Aorta (tissue), 5 donors: ENCODE measurements at regions not wholly inside any gene's neighbourhood (a gene's known extent, or its start where the extent isn't known, plus 50 kb on each side); places are given as distances from the start of the nearest gene placed in this dataset.
A peak's percentile ranks its signal among the peaks of the same experiment; 100 is the strongest.
"Not testable (repeated sequence)": the region's sequence is repeated elsewhere in the genome, so short reads cannot be mapped to it uniquely, and the experiment has no call there.

ENCODE experiments used
- ATAC-seq: fragments of 200-7000 bp; cut with Tn5 transposase; one replicate; pipeline ENCODE4 v1.9.1; 2022; ENCODE audit warnings: moderate library complexity; ENCODE audit not compliant: low FRiP score
- DNase-seq, 2 donors: peaks; one replicate each; pipeline ENCODE4 v3.0.0-alpha.2; 2020
- H3K27ac ChIP-seq, 2 donors: one replicate each; pipeline ENCODE4 v1.5.1; 2013; ENCODE audit warnings: low read length in 2 of 2, mild to moderate bottlenecking in 2 of 2, moderate library complexity in 2 of 2, control low read depth in 1 of 2, inconsistent platforms in 1 of 2, low read depth in 1 of 2
- H3K27me3 ChIP-seq, 2 donors: one replicate each; pipeline ENCODE4 v1.6.1; 2013; ENCODE audit warnings: control low read depth in 1 of 2, low read length in 1 of 2, mild to moderate bottlenecking in 1 of 2, moderate library complexity in 1 of 2; ENCODE audit not compliant: insufficient read depth in 2 of 2, control insufficient read depth in 1 of 2
- H3K36me3 ChIP-seq, 2 donors: one replicate each; pipeline ENCODE4 v1.6.1; 2013; ENCODE audit warnings: control low read depth in 1 of 2, low read length in 1 of 2, mild to moderate bottlenecking in 1 of 2; ENCODE audit not compliant: insufficient read depth in 2 of 2, control insufficient read depth in 1 of 2
- H3K4me1 ChIP-seq, 2 donors: one replicate each; pipeline ENCODE4 v1.6.1; 2013; ENCODE audit warnings: low read length in 2 of 2, control low read depth in 1 of 2, mild to moderate bottlenecking in 1 of 2, moderate library complexity in 1 of 2; ENCODE audit not compliant: insufficient read depth in 2 of 2, control insufficient read depth in 1 of 2
- H3K4me3 ChIP-seq, 2 donors: one replicate each; pipeline ENCODE4 v1.5.1; 2013; ENCODE audit warnings: low read length in 2 of 2, control low read depth in 1 of 2, mild to moderate bottlenecking in 1 of 2
- H3K9me3 ChIP-seq: one replicate; pipeline ENCODE4 v1.6.1; 2013; ENCODE audit warnings: mild to moderate bottlenecking, low read length; ENCODE audit not compliant: control insufficient read depth
- WGBS, 2 donors: extraction: QIAGEN DNeasy Blood & Tissue Kit; methylation state at CpG; one replicate each; pipeline ENCODE4 v1.1.7; 2013; 5-methylcytosine and 5-hydroxymethylcytosine counted together
- intact Hi-C, 2 donors: fragments of 100-400 bp; cut with DNase I; formaldehyde crosslinking; loops; one replicate each; pipeline versions ENCODE4 v1.14.2 to v1.15.0; 2022
- donor health status: healthy with polysubstance abuse.
- donor health status: Bipolar disorder and iron deficiency.
- donor health status: DM: no; HTN: no; CAD: no.
- donor health status: DM: no; HTN: no; CAD: no.
- donor health status: DM: yes; HTN: yes; CAD: no.

DNA sequence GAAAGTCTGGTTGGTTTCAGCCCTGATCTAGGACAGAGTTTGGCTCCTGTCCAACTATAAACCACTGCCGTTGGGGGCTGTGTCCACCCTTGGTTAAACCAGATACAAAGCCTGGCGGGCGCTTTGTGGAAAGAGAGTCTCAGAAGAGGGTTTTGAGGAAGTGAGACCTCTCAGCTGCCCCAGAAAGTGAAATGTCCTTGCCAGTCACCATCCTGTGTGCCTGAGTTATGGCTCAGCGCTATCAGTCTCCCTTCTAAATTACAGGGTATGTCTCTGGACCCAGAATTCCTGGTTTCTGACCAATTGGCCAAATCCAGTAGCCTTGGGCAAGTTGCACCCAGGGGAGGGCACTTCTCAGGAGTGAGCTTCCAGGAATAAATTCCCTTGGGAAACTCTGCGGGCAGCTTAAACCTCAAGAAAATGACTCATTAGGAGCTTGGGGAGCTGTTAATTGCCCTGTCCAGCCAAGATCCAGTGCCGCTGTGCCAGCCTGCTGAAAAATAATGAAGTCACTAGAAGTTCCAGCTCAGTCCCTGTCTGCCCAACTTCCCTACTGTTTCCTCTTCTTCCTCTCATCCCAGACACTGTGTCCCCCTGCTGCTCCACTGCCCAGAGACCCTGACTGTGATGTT is 66.7 kb upstream of the PDZD8 start:
- DNase-seq (peak in 1 of 2 donors; percentile 59), ATAC-seq (peak; percentile 57)
- H3K27me3 ChIP-seq, result no peaks in the 10 kb centered on the region
- no peaks in the 10 kb centered on the region for H3K4me1 ChIP-seq
- no peaks in the 10 kb centered on the region for H3K36me3 ChIP-seq
- intact Hi-C loops, result loop anchor here (5.0 kb wide), 3 partner anchors 35 to 65 kb away; partner anchors contain the start of gene PDZD8 (in 1 of the 2)
- 8 to 20% methylated on average over 6 of the region's 6 CpGs for WGBS, 2 donors
- no peaks in the 10 kb centered on the region for H3K9me3 ChIP-seq
- H3K4me3 ChIP-seq, result no peak overlapping the region
- H3K27ac ChIP-seq, result no peak overlapping the region

DNA sequence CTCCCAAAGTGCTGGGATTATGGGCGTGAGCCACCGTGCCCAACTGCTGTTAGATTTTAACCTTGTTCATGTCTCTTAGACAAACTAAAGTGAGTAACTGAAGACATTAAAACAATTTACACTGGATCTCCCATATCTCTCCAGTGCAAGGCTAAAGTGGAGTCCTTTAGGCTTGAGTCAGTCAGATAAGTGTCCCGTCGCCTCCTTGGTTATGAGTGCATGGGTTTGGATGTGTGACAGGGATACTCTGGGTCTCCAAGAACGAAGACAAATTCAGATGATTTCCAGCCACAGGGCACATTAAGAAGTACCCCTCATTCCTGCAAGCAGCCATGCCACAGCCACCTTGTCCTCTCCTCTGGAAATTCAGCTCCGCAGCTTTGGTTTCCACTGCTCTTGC is 66.1 kb upstream of the PDZD8 start:
- Histone ChIP-seq H3K4me1 (no peaks in the 10 kb centered on the region), H3K4me3 (no peak overlapping the region), H3K36me3 (no peaks in the 10 kb centered on the region), H3K27me3 (no peaks in the 10 kb centered on the region), H3K27ac (no peak overlapping the region), H3K9me3 (no peaks in the 10 kb centered on the region)
- DNase-seq (no peak), ATAC-seq (no peak)
- 49 to 69% methylated on average over 6 of the region's 6 CpGs for WGBS, 2 donors
- intact Hi-C loops, result loop anchor here (5.0 kb wide), 3 partner anchors 36 to 64 kb away; partner anchors contain the start of gene PDZD8 (in 1 of the 2)

DNA sequence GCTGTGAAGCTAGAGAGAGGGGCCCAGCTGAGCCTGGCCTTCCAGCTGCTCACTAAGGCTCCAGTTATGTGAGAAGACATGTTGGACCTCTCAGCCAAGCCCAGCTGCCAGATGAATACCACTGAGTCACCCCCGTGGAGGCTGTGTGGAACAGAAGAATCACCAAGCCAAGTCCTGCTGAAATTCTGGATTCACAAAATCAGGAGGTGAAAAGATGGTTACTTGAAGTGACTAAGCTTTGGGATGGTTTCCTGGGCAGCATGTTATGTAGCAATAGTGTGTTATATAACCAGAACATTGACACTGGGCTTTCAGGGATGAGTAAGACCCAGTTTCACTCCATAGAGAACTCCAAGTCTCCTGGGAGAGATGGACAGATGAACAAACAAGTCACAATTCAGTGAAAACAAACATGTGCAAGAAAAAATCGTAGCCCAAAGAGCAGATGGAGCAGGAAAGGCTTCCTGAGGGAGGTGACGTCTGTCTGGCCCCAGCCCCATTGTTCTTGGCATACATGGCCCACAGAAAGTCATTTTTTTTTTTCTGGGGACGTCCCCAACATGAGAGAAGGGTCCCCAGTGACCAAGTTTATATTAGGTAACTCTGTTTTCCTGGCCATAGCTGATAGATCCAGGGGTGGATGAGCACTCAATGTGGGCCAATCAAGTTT is 64.1 kb upstream of the PDZD8 start:
- WGBS, 2 donors, result 23 to 25% methylated on average over 4 of the region's 4 CpGs
- Histone ChIP-seq H3K27me3 (no peaks in the 10 kb centered on the region), H3K27ac (no peak overlapping the region)

DNA sequence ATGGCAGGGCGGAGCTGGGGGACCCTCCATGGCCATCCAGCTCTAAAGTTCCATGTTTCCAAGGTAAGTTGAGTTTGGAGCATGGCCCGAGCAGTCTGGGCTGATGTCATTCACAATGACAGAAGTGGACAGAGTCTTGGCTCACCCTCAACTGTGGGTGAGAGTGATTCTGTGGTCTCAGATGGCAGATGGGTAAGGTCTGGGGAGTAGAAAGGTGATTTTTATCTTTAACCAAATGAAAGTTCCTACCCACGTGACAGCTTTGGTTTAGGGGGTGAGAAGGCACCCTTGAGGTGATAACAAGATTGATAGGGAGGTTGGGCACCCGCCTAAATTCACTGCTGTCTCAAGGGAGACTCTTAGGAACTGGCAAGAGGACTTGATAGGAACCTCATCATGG is 57.6 kb upstream of the PDZD8 start:
- Histone ChIP-seq H3K27ac (no peak overlapping the region), H3K36me3 (no peaks in the 10 kb centered on the region), H3K4me3 (no peak overlapping the region), H3K4me1 (no peaks in the 10 kb centered on the region), H3K9me3 (peaks cover 2% of the 10 kb centered on the region), H3K27me3 (no peaks in the 10 kb centered on the region)
- DNase-seq (no peak), ATAC-seq (no peak)
- 65 to 69% methylated on average over 4 of the region's 4 CpGs for WGBS, 2 donors
- intact Hi-C loops, result no loop called here

More for the DNA sequence above, 64.1 kb upstream of the PDZD8 start:
- intact Hi-C loops, result no loop called here
- ATAC-seq (peak; percentile 70), DNase-seq (peak; percentile 72 to 82)
- H3K4me1 ChIP-seq, result no peaks in the 10 kb centered on the region
- H3K9me3 ChIP-seq, result no peaks in the 10 kb centered on the region
- H3K36me3 ChIP-seq, result no peaks in the 10 kb centered on the region
- no peak overlapping the region for H3K4me3 ChIP-seq

DNA sequence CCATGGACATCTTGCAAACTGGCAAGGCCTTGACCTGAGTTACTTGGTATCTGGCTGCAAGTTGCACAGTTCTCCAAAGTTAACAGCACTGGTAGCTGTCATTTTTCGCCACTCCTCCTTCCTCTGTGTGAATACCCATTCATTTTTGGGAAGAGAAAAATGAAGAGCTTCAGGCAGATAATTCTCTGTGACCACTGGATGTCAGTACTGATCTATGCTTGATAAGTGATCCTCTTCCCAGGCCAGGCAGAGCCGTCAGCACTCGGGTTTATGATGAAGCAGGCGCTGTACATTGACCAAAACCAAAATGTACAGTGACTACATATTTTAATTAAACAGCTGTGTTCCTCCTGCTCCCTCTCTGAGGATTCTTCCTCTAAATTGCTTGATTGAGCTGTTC is 55.9 kb upstream of the PDZD8 start:
- 85 to 89% methylated on average over 4 of the region's 4 CpGs for WGBS, 2 donors
- Histone ChIP-seq H3K27ac (no peak overlapping the region), H3K9me3 (peaks cover 2% of the 10 kb centered on the region), H3K4me3 (no peak overlapping the region), H3K36me3 (no peaks in the 10 kb centered on the region), H3K27me3 (no peaks in the 10 kb centered on the region), H3K4me1 (no peaks in the 10 kb centered on the region)
- DNase-seq, result no peak
- intact Hi-C loops, result no loop called here
- no peak for ATAC-seq

DNA sequence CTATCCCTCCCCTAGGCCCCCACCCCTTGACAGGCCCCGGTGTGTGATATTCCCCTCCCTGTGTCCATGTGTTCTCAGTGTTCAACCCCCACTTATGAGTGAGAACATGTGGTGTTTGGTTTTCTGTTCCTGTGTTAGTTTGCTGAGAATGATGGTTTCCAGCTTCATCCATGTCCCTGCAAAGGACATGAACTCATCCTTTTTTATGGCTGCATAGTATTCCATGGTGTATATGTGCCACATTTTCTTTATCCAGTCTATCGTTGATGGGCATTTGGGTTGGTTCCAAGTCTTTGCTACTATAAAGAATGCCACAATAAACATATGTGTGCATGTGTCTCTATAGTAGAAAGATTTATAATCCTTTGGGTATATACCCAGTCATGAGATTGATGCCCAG is 55.3 kb upstream of the PDZD8 start:
- H3K9me3 ChIP-seq, H3K27ac ChIP-seq, intact Hi-C loops, H3K36me3 ChIP-seq, H3K27me3 ChIP-seq, ATAC-seq, H3K4me3 ChIP-seq, H3K4me1 ChIP-seq, DNase-seq: not testable (repeated sequence)
- WGBS, 2 donors, result 86 to 89% methylated on average over 2 of the region's 2 CpGs

DNA sequence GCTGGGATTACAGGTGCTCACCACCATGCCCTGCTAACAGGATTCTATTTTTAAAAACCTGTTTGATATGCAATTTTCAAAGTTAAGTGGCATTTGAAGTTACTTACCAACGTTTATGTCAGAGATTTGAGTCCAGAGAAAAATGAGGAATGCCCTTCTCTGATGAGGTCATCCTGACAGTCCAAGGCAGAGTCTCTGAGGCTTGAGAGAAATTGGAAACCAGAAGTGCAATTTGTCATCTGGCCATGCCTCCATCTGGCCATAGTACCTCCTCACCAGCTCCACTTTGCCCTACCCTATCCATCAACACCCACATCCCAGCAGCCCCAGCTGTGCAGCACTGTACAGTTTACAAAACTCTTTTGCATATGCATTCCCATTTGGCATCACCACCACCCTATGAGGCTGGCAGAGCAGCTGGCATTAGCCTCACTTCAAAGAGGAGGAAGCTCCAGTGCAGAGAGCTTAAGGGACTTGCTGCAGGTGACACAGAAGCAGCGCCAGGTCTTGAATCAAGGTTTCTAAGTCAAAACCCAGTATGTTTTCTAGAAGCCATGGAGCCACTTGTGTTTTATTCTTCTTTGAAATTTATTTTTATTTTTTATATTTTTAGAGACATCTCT is 54.5 kb upstream of the PDZD8 start:
- H3K9me3 ChIP-seq, result peaks cover 2% of the 10 kb centered on the region
- DNase-seq (no peak), ATAC-seq (no peak)
- no peaks in the 10 kb centered on the region for H3K4me1 ChIP-seq
- intact Hi-C loops, result no loop called here
- no peaks in the 10 kb centered on the region for H3K36me3 ChIP-seq
- WGBS, 2 donors, result 50% methylated on average over 2 of the region's 2 CpGs
- no peak overlapping the region for H3K4me3 ChIP-seq
- H3K27ac ChIP-seq, result no peak overlapping the region
- no peaks in the 10 kb centered on the region for H3K27me3 ChIP-seq

DNA sequence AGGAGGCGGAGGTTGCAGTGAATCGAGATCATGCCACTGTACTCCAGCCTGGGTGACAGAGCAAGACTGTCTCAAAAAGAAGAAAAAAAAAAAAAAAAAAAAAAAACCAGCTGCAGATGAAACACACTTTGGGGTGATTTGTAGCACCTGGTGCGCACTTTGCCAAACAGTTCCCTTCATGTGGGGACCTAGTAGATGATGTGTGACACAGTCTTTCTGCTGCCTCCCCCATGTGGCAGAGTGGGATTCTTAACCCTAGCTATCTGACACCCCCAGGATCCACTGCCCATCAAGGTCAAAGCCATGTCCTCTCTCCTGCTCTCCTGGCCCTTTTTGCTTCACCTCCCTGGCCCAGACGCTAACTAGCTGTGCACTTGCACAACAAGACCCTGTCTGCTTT is 52.1 kb upstream of the PDZD8 start:
- peaks cover 2% of the 10 kb centered on the region for H3K9me3 ChIP-seq
- no peaks in the 10 kb centered on the region for H3K27me3 ChIP-seq
- H3K4me1 ChIP-seq, result no peaks in the 10 kb centered on the region
- no peak for ATAC-seq
- no peak overlapping the region for H3K27ac ChIP-seq
- no peak for DNase-seq
- no peaks in the 10 kb centered on the region for H3K36me3 ChIP-seq
- 73 to 79% methylated on average over 4 of the region's 4 CpGs for whole genome bisulfite sequencing, 2 donors
- no peak overlapping the region for H3K4me3 ChIP-seq
- intact Hi-C loops, result no loop called here
